DMS79 treated with DMSO at 0.1 percent for 48 hours (cell line): ENCODE measurements at regions not wholly inside any gene's neighbourhood (a gene's known extent, or its start where the extent isn't known, plus 50 kb on each side); places are given as distances from the start of the nearest gene placed in this dataset.

ENCODE experiments used
- DNase-seq: peaks from one replicate; lab custom pipeline; 2025; lab: John Stamatoyannopoulos, UW

DNA sequence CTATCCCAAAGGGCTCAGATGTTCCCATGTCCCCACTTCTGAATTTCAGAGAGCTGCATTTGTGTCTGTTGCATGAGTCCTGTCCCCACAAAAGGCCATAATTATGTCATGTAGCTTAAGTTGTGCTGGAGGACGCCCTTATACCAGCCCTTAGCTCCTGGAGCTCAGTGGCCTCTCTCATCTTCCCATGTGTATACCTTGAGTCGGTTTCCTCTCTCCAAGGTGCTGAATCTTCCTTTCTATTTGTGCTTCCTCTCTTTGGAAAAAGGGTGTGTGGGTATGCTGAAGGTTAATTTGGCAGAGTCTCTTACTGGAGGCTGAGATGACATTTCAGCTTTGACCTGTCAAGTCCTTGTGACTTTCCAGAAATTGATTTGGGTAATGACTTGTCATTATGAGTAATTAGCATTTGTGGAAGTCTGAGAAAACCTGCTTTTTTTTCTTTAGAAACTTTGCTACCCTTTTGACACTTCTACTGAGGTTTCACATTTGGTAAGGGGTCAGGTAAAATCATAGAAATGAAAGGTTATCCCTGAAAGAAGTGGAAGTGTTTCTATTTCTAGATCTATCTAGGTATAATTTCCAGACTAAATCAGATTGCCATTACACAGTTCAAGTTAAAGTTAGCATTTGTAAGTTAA, 185.4 kb downstream of the ABCC12 start:
- no peak for DNase-seq

- DNase-seq = no peak
Measured at GRCh38 chr16:47967374-47967773, 188.4 kb downstream of the ABCC12 start.

DNA sequence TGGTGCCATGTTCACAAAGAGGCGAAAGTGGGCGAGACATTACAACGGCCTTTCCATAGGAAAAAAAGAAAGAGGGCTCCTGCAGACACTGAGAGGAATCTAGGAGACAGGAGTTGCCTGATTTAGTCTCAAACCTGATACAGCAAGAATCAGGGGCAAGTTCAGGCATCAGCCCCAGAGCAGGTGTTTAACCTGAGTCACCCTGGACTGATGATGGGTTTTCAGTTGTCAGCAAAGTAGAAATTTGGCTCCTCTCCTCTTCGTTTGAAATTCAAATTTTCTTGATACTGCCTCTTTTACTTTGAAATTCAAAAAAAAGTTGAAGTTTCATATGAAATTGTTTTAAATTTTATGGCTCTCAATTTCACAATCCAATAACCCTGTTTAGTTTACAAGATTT, 189.5 kb downstream of the ABCC12 start:
- DNase-seq = peak; percentile 18

GRCh38 chr16:47965439-47965838, 190.4 kb downstream of the ABCC12 start:
- DNase-seq = peak; percentile 90

DNA sequence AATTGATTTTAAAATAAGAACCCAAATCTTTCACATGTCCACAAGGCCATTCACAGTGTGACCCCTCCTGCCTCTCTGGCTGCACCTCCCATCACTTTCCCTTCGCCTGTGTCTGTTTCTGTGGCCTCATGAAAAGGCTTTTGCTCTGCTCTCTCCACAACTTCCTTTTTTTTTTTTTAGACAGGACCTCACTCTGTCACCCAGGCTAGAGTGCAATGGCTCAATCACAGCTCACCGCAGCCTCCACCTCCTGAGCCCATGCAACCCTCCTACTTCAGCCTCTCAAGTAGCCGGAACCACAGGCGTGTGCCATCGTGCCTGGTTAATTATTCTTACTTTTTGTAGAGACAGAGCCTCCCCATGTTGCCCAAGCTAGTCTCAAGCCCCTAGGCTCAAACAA, 197.1 kb downstream of the ABCC12 start:
- DNase-seq = no peak

- no peak for DNase-seq
Measured at GRCh38 chr16:47956916-47957315, 198.9 kb downstream of the ABCC12 start.

GRCh38 chr16:47949714-47950113, 206.1 kb downstream of the ABCC12 start:
- DNase-seq = no peak

- DNase-seq = no peak
Measured at GRCh38 chr16:47949276-47949675, 206.5 kb downstream of the ABCC12 start.

DNA sequence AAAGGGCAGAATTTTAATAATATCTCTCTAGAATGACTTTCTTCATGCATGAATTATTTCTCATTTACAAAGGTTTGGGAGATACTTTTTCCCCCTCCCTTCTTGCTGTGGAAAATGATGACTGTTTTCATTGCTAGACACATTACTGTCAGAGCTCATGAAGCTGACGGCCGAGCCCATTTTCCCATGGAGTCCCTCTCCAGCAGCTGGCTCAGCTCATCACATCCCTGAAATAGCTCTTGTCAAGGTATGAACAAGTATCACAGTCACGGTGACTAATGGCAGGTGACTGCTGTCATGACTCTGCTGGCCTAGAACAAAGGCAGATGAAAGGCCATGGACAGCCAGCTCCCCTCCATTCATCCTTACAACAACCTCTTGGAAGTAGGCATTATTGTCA, 208.1 kb downstream of the ABCC12 start:
- DNase-seq = no peak

GRCh38 chr16:47946092-47946491, 209.7 kb downstream of the ABCC12 start:
- DNase-seq = no peak

GRCh38 chr16:47944589-47944988, 211.2 kb downstream of the ABCC12 start:
- no peak for DNase-seq

- DNase-seq = no peak
Measured at GRCh38 chr16:47943235-47943634, 212.6 kb downstream of the ABCC12 start.

GRCh38 chr16:47940466-47940865, 215.3 kb downstream of the ABCC12 start:
- DNase-seq = no peak

DNA sequence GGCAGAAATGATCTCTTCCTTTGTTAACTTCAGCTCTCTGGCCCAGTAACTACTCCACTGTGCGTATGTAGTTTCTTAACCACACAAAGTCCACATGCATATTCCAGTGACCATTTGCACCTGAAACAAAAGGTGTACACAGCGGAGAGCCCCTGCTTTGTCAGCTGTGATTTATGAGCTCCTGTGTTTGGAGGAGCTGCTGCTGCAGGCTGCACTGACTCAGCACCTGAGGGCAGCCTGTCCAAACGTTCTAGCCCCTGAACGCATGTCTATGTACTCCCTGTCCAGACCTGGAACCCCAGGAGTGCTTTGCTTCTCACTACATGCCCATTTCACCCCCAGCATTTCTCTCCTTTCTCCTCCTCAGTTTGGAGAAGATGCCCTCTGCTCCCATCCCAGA, 216.1 kb downstream of the ABCC12 start:
- DNase-seq = no peak

- no peak for DNase-seq
Measured at GRCh38 chr16:47938272-47938671, 217.5 kb downstream of the ABCC12 start.

DNA sequence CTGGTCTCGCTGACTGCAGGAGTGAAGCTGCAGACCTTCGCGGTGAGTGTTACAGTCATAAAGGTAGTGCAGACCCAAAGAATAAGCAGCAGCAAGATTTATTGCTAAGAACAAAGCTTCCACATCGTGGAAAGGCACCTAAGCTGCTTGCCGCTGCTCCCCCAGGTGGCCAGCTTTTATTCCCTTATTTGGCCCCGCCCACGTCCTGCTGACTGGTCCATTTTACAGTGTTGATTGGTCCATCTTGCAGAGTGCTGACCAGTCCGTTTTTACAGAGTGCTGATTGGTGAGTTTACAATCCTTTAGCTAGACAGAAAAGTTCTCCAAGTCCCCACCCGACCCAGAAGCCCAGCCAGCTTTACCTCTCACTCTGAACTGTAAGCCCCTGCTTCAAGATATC, 227.8 kb downstream of the ABCC12 start:
- DNase-seq = no peak

DNA sequence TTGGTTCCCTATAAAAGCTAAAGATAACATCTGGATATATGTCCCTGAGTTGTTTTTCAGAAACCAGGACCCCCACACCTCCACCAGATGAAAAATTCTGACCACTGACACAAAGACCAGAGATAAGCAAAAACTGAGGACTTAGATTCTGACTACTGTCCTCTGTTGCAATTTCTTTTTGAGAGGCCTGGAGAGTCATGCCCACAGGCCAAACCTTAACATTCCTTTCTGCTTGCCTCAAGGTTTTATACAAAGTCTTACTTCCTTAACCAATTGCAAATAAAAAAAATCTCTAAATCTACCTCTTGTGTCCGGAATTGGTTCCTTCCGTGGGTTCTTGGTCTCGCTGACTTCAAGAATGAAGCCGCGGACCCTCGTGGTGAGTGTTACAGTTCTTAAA, 228.5 kb downstream of the ABCC12 start:
- no peak for DNase-seq

DNA sequence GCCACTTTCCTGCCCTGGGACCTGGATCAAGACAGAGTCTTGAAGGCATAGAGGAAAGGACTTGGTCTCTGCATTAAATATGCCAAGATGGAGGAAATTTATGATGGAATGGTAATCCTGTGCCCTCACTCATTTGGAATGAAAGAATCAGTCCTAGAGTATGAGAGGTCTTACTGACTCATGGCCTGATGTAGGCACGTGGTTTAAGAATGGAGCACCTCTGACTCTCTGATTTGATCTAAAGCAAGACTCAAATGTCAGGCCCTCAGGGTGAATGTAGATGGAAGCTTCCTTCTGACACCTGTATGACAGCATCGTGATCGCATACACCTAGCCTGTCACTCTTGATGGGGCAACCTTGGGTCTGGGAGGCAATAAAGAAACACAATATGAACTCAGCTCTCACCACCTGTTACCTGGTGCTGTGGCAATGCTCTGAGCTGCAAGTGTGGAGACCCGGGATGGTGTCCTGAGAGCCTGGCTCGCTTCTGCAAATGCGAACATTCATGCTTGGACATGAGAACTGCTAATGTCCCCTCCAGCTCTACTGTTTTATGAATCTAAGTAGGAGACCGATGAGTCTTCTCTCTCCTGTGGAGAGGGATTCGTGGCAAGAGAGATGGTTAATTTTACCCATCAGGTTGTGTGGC, 229.9 kb downstream of the ABCC12 start:
- DNase-seq = no peak

GRCh38 chr16:47924950-47925349, 230.8 kb downstream of the ABCC12 start:
- no peak for DNase-seq

DNA sequence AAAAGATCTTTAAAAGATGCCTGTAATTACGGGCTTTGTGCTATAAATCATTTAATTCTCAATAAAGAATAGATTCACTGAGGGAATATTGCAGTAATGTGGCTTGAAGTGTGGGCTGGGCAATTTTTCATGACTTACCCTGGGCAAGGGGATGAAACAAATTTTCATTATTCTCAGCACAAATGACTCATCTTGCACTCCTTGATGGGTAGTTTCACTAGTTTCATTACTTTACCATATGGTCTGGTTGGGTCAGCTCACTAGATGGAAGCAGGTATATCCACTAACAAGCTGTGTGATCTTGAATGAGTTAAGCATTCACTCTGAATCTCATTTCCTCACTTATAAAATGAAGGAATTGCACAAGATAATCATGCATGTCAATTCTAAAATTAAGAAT, 234.3 kb downstream of the ABCC12 start:
- DNase-seq = no peak

DNA sequence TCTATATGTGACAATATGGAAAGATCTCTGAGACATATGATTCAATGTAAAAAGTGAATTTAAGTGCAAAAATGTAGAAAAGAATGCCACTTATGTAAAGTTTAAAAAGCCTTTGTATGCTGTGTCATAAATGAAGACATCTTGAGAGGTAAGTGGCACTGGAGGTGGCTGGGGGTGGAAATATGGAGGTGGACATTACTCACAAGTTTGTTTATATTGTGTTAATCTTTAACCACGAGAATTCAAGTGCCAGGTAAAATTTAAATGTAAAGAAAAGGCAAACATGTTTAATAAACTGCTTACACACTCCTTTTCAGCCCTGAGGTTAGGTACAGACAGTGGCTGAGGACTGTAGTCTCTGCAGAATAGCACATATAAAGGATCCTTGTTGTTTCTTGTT, 235.1 kb downstream of the ABCC12 start:
- DNase-seq = no peak

- no peak for DNase-seq
Measured at GRCh38 chr16:47917118-47917517, 238.7 kb downstream of the ABCC12 start.

GRCh38 chr16:47916266-47916665, 239.5 kb downstream of the ABCC12 start:
- DNase-seq = no peak

DNA sequence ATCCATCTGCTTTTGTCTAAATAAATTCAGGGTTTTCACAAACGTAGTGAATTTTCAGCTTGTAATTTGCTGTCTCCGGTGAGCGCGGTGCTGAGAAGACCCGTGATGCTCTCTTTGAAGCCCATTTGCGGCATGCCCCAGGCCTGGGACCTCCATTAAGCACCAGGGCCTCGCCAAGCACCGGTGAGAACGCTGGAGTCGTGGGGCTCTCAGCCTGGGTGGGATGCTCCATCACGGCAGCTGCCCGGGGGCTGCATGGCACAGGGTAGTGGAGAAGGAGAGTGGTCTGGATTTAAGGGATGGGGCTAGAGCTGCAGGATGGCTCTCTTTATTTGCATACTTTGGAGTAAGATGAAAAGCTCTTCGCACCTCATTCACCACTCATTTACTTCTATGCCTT, 248.7 kb downstream of the ABCC12 start:
- DNase-seq = no peak
